GM12892 (cell line): ENCODE measurements at regions not wholly inside any gene's neighbourhood (a gene's known extent, or its start where the extent isn't known, plus 50 kb on each side); places are given as distances from the start of the nearest gene placed in this dataset.

Experiments
- POLR2A ChIP-seq: IDR thresholded peaks from 2 replicates; pipeline ENCODE4 v1.6.1; 2011; ENCODE audit warnings: low read depth, low read length, control low read depth
- POLR2AphosphoS5 ChIP-seq: IDR thresholded peaks from 2 replicates; pipeline ENCODE4 v1.6.1; 2011; ENCODE audit warnings: low read depth, low read length, control low read depth

GRCh38 chr13:53110181-53110580, 81.6 kb downstream of the OLFM4 start:
- TF ChIP-seq POLR2AphosphoS5 = no peak
- TF ChIP-seq POLR2A = no peak
